ENCODE measurements at regions not wholly inside any gene's neighbourhood (a gene's known extent, or its start where the extent isn't known, plus 50 kb on each side); places are given as distances from the start of the nearest gene placed in this dataset.

GRCh38 chr16:62711797-62712196 is 675.6 kb upstream of the CDH8 start:
- no peak for DNase-seq (ENCODE audit: low spot score in 2 of 2)
- H3K4me3 ChIP-seq: no peak overlapping the region
- H3K27me3 ChIP-seq: no peaks in the 10 kb centered on the region
- H3K4me1 ChIP-seq: no peaks in the 10 kb centered on the region
- intact Hi-C loops (cut with DNase I): no loop called here
- H3K9me3 ChIP-seq: no peaks in the 10 kb centered on the region
- no peak overlapping the region for H3K27ac ChIP-seq
- TF ChIP-seq, protein P1, sequence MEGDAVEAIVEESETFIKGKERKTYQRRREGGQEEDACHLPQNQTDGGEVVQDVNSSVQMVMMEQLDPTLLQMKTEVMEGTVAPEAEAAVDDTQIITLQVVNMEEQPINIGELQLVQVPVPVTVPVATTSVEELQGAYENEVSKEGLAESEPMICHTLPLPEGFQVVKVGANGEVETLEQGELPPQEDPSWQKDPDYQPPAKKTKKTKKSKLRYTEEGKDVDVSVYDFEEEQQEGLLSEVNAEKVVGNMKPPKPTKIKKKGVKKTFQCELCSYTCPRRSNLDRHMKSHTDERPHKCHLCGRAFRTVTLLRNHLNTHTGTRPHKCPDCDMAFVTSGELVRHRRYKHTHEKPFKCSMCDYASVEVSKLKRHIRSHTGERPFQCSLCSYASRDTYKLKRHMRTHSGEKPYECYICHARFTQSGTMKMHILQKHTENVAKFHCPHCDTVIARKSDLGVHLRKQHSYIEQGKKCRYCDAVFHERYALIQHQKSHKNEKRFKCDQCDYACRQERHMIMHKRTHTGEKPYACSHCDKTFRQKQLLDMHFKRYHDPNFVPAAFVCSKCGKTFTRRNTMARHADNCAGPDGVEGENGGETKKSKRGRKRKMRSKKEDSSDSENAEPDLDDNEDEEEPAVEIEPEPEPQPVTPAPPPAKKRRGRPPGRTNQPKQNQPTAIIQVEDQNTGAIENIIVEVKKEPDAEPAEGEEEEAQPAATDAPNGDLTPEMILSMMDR (IDR thresholded peaks at IDR 0.05): no peak
- no peaks in the 10 kb centered on the region for H3K36me3 ChIP-seq

- Histone ChIP-seq H3K27me3 (no peaks in the 10 kb centered on the region), H3K9me3 (no peaks in the 10 kb centered on the region), H3K27ac (no peak overlapping the region), H3K36me3 (no peaks in the 10 kb centered on the region), H3K4me3 (no peak overlapping the region), H3K4me1 (no peaks in the 10 kb centered on the region)
- TF ChIP-seq, protein P1 (IDR thresholded peaks at IDR 0.05): no peak
- intact Hi-C loops (cut with DNase I): no loop called here
- DNase-seq (ENCODE audit: low spot score in 2 of 2): no peak
Measured at GRCh38 chr16:62709794-62710193, 673.6 kb upstream of the CDH8 start.

GRCh38 chr16:62701426-62701825 is 665.2 kb upstream of the CDH8 start:
- Histone ChIP-seq H3K36me3 (no peaks in the 10 kb centered on the region), H3K27ac (no peak overlapping the region), H3K4me3 (no peak overlapping the region), H3K27me3 (no peaks in the 10 kb centered on the region), H3K4me1 (no peaks in the 10 kb centered on the region), H3K9me3 (no peaks in the 10 kb centered on the region)
- TF ChIP-seq, protein P1 (IDR thresholded peaks at IDR 0.05): no peak
- intact Hi-C loops (cut with DNase I): no loop called here
- no peak for DNase-seq (ENCODE audit: low spot score in 2 of 2)

DNA sequence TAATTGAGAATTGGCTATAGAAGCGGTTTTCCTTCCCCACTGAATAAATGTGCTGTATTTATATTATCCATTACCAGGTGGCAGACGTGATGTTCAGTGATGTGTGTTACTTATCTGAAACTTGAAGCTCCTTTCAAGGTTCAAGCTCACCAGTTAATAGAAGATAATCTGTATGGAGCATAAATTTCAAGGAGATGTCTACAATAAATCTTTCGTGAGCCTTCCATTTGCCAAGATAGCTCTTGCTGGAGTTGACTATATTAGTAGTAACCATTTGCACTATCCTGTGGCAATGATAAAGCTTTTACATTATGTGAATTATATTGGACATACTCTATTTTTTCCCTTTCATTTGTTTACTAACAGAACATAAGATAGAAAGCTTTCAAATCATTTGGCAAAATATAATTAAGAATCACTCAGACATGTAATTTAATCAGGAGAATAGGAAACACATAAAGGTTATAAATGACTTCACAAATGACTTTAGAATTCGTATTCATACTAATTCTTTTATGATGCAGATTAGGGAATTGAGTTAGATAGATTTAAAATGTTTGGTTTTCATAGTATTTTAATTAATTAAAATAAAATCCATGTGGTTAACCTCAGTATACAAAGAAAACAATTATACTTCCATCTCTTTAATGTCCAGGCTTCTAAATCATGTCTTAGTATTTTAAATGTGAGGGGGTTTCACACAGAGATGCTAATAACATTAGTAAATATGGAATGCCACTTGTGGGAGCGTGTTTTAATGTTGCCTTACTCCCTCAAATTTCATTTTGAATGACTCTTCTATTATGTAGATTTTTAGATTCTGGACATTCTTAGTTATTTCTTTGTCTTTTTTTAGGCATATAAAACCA is 664.4 kb upstream of the CDH8 start:
- no peak for DNase-seq (ENCODE audit: low spot score in 2 of 2)
- no peaks in the 10 kb centered on the region for H3K9me3 ChIP-seq
- intact Hi-C loops (cut with DNase I): no loop called here
- H3K4me1 ChIP-seq: no peaks in the 10 kb centered on the region
- H3K36me3 ChIP-seq: no peaks in the 10 kb centered on the region
- H3K27me3 ChIP-seq: no peaks in the 10 kb centered on the region
- no peak overlapping the region for H3K4me3 ChIP-seq
- no peak overlapping the region for H3K27ac ChIP-seq
- TF ChIP-seq, protein P1 (IDR thresholded peaks at IDR 0.05): no peak

DNA sequence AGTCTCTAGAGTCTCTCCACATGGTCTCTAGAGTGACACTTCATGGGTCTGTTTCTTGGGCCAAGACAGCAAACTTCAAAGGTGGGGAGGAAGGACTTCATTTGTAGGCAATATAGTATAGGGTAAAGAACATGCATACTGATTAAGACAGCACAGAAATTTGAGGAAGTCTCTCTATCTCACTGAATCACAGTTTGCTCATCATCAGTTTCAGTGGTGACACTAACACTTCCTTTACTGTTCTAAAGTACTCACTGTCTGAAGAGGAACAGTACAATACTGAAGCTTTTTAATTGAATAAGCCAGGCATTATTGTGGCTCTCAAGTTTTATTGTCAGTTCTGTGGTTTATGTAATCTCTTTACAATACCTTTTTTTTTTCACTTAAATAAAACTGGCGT is 656.4 kb upstream of the CDH8 start:
- TF ChIP-seq, protein P1 (IDR thresholded peaks at IDR 0.05): no peak
- Histone ChIP-seq H3K27ac (no peak overlapping the region), H3K4me1 (no peaks in the 10 kb centered on the region), H3K36me3 (no peaks in the 10 kb centered on the region), H3K9me3 (peaks cover 0 to 9% of the 10 kb centered on the region in 2 donors), H3K27me3 (no peaks in the 10 kb centered on the region), H3K4me3 (no peak overlapping the region)
- DNase-seq (ENCODE audit: low spot score in 2 of 2): no peak
- intact Hi-C loops (cut with DNase I): no loop called here

Data from ascending aorta (tissue), 2 donors.